Activated CD4-positive, alpha-beta memory T cell treated with anti-CD3 and anti-CD28 coated beads for 36 hours (primary cell): ENCODE measurements at regions not wholly inside any gene's neighbourhood (a gene's known extent, or its start where the extent isn't known, plus 50 kb on each side); places are given as distances from the start of the nearest gene placed in this dataset.

Experiments used
- CTCF ChIA-PET: fragments of 350-600 bp; sonication (Branson Sonifier 250); formaldehyde crosslinking; loops from one replicate; lab custom pipeline; 2021; ENCODE audit warnings: antibody characterized with exemption, inconsistent platforms; lab: Charles Lee
- POLR2A ChIA-PET: fragments of 350-600 bp; sonication (Branson Sonifier 250); formaldehyde crosslinking; loops from one replicate; lab custom pipeline; 2021; ENCODE audit warnings: antibody characterized with exemption; lab: Charles Lee
- DNase-seq: peaks from one replicate; pipeline ENCODE4 v3.0.0-alpha.2; 2020
- H3K27ac Mint-ChIP-seq: one replicate; pipeline ENCODE4 v1.8.0; 2021; ENCODE audit warnings: mixed read lengths
- H3K27me3 Mint-ChIP-seq: one replicate; pipeline ENCODE4 v1.8.0; 2021; ENCODE audit warnings: mixed read lengths
- H3K36me3 Mint-ChIP-seq: one replicate; pipeline ENCODE4 v1.8.0; 2021; ENCODE audit warnings: mixed read lengths
- H3K4me1 Mint-ChIP-seq: one replicate; pipeline ENCODE4 v1.8.0; 2021; ENCODE audit warnings: low read depth, mixed read lengths
- H3K4me3 Mint-ChIP-seq: one replicate; pipeline ENCODE4 v1.8.0; 2021; ENCODE audit warnings: mild to moderate bottlenecking, mixed read lengths
- H3K9me3 Mint-ChIP-seq: one replicate; pipeline ENCODE4 v1.8.0; 2021; ENCODE audit warnings: mixed read lengths
- intact Hi-C: fragments of 100-400 bp; cut with micrococcal nuclease; formaldehyde crosslinking; loops from one replicate; pipeline ENCODE4 v1.15.1; 2023

DNA sequence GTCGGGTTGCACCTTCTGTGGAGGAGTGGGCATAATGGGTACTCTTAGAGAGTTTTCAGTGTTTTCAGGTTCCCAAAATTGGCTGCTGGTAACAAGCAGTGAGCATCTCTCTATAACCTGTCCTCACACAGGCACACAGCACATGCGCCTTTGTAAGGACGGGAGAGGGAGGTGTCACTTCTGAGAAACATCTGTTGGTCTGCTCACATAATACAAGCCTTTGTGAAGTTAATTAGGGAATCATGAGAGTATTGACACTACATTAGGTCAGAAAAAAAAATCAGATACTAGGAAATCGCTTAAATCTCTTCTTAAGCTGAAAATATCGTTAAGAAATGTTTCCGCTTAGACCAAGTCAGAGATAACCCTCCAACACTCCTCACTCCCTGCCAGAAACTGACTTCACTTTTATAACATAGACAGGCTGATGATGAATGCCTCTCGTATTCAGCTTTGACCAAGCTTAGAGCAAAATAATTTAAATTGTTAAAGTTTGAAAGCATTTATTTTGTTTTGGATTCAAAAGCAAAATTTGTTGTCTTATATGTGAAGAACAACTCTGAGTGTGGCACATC lies 769.7 kb downstream of the TNS3 start:
- no peak overlapping the region for H3K4me3 Mint-ChIP-seq
- intact Hi-C loops: no loop called here
- no peaks in the 10 kb centered on the region for H3K4me1 Mint-ChIP-seq
- no peak for DNase-seq
- H3K27me3 Mint-ChIP-seq: no peaks in the 10 kb centered on the region
- H3K9me3 Mint-ChIP-seq: peaks cover 8% of the 10 kb centered on the region
- ChIA-PET POLR2A (no interaction called here), CTCF (no interaction called here)
- no peaks in the 10 kb centered on the region for H3K36me3 Mint-ChIP-seq
- no peak overlapping the region for H3K27ac Mint-ChIP-seq

DNA sequence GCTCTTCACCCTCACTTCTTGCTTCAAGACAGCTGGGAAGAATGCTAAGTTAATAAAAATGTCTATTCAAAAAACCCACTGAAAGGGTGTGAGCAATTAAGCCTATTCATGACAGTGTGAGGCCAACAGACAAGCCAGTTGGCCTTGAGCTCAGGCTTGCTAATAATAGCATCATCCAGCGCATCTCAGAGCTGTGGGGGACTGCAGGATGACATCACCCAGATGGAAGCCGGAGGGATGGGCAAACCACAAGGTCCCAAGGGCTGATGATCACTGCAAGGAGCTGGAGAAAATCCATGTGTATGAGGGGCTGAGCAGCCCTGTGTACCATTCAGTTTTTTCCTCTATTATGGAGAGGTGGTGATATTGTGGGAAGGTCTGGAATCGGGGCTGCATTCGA lies 770.4 kb downstream of the TNS3 start:
- Mint-ChIP-seq H3K27ac (no peak overlapping the region), H3K9me3 (peaks cover 8% of the 10 kb centered on the region), H3K27me3 (no peaks in the 10 kb centered on the region), H3K4me3 (no peak overlapping the region), H3K4me1 (no peaks in the 10 kb centered on the region), H3K36me3 (no peaks in the 10 kb centered on the region)
- CTCF ChIA-PET: no interaction called here
- POLR2A ChIA-PET: no interaction called here
- intact Hi-C loops: no loop called here
- DNase-seq: no peak

- H3K4me3 Mint-ChIP-seq: no peak overlapping the region
Measured at GRCh38 chr7:46810986-46811385, 770.9 kb downstream of the TNS3 start.

GRCh38 chr7:46809886-46810285 lies 772.0 kb downstream of the TNS3 start:
- DNase-seq: no peak
- H3K27ac Mint-ChIP-seq: no peak overlapping the region
- no peak overlapping the region for H3K4me3 Mint-ChIP-seq
- intact Hi-C loops: no loop called here
- ChIA-PET POLR2A (no interaction called here), CTCF (no interaction called here)
- no peaks in the 10 kb centered on the region for H3K27me3 Mint-ChIP-seq
- no peaks in the 10 kb centered on the region for H3K36me3 Mint-ChIP-seq
- peaks cover 7% of the 10 kb centered on the region for H3K9me3 Mint-ChIP-seq
- H3K4me1 Mint-ChIP-seq: no peaks in the 10 kb centered on the region

More at GRCh38 chr7:46810986-46811385, 770.9 kb downstream of the TNS3 start:
- Mint-ChIP-seq H3K4me1 (no peaks in the 10 kb centered on the region), H3K9me3 (peaks cover 8% of the 10 kb centered on the region), H3K27ac (no peak overlapping the region), H3K27me3 (no peaks in the 10 kb centered on the region), H3K36me3 (no peaks in the 10 kb centered on the region)
- DNase-seq: no peak
- POLR2A ChIA-PET: no interaction called here
- CTCF ChIA-PET: no interaction called here
- intact Hi-C loops: no loop called here

DNA sequence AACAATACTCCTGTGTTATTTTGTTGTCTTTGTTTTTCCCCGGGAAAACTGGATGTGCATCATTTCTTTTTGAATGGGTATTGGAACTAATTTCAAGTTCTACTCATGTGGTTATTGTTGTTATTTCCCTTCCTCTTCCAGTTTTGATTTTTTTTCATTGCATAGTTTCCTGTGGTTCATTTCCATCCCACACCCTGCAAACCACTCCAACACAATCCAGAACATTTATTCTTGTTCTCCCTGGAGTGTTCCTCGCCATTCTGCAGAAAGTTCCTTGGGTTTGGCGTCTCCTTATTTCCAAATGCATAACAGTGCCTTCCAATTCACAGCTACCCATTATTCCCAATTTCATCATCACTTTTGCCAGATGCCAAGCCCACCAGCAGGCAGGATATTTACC lies 775.1 kb downstream of the TNS3 start:
- ChIA-PET POLR2A (no interaction called here), CTCF (no interaction called here)
- no peak overlapping the region for H3K4me3 Mint-ChIP-seq
- H3K9me3 Mint-ChIP-seq: peaks cover 10% of the 10 kb centered on the region
- H3K4me1 Mint-ChIP-seq: no peaks in the 10 kb centered on the region
- intact Hi-C loops: no loop called here
- DNase-seq: no peak
- no peaks in the 10 kb centered on the region for H3K27me3 Mint-ChIP-seq
- H3K36me3 Mint-ChIP-seq: no peaks in the 10 kb centered on the region
- H3K27ac Mint-ChIP-seq: no peak overlapping the region

DNA sequence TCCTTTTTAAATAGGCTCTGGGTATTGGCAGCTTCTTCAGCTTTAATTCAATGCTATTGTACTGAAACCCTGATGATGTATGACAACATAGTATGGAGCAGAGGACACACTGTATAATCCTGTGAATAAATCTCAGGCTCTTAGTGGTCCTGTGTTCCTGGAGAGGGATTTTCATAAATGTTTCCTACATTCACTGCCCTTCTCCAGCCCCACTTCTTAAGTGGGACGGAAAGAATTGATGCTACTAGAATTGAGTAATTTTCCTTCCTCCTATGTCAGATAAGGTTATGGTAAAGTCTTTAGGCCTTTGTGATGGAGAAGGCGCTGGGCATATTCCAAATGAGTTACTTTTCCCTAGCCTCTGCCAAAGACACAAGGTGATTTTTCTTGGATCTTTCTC lies 779.4 kb downstream of the TNS3 start:
- no peaks in the 10 kb centered on the region for H3K4me1 Mint-ChIP-seq
- no peak overlapping the region for H3K27ac Mint-ChIP-seq
- no peak for DNase-seq
- CTCF ChIA-PET: no interaction called here
- no peaks in the 10 kb centered on the region for H3K27me3 Mint-ChIP-seq
- peaks cover 9% of the 10 kb centered on the region for H3K9me3 Mint-ChIP-seq
- H3K36me3 Mint-ChIP-seq: no peaks in the 10 kb centered on the region
- intact Hi-C loops: no loop called here
- POLR2A ChIA-PET: no interaction called here
- H3K4me3 Mint-ChIP-seq: no peak overlapping the region

GRCh38 chr7:46791188-46791587 lies 790.7 kb downstream of the TNS3 start:
- Mint-ChIP-seq H3K27me3 (no peaks in the 10 kb centered on the region), H3K4me1 (no peaks in the 10 kb centered on the region), H3K4me3 (no peak overlapping the region), H3K36me3 (no peaks in the 10 kb centered on the region), H3K9me3 (peaks cover 2% of the 10 kb centered on the region), H3K27ac (no peak overlapping the region)
- ChIA-PET CTCF (no interaction called here), POLR2A (no interaction called here)
- no peak for DNase-seq
- intact Hi-C loops: no loop called here

DNA sequence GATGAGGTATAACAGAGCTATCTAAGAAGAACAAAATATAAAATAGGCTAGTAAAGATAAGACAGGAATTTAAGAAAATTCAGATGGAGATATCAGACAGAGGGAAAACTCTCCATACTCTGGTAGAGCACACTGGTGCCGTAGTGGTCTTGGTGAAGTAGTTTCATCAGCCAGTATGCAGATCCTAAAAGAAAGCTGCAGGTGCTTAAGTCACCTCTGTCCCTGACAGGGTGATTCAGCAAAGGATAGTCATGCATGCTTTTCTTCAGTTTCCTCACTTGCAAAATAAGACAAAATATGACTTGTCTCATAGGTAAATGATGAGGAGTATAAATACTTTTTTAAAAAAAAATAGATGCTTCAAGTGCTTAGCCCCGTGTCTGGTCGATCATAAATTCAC lies 794.9 kb downstream of the TNS3 start:
- POLR2A ChIA-PET: no interaction called here
- CTCF ChIA-PET: no interaction called here
- intact Hi-C loops: no loop called here
- H3K36me3 Mint-ChIP-seq: no peaks in the 10 kb centered on the region
- H3K27me3 Mint-ChIP-seq: no peaks in the 10 kb centered on the region
- no peak overlapping the region for H3K4me3 Mint-ChIP-seq
- H3K4me1 Mint-ChIP-seq: no peaks in the 10 kb centered on the region
- no peak overlapping the region for H3K27ac Mint-ChIP-seq
- H3K9me3 Mint-ChIP-seq: no peaks in the 10 kb centered on the region
- no peak for DNase-seq

- ChIA-PET CTCF (no interaction called here), POLR2A (no interaction called here)
- H3K36me3 Mint-ChIP-seq: no peaks in the 10 kb centered on the region
- no peaks in the 10 kb centered on the region for H3K9me3 Mint-ChIP-seq
- H3K4me1 Mint-ChIP-seq: no peaks in the 10 kb centered on the region
- H3K4me3 Mint-ChIP-seq: no peak overlapping the region
- H3K27ac Mint-ChIP-seq: no peak overlapping the region
- DNase-seq: no peak
- intact Hi-C loops: no loop called here
- H3K27me3 Mint-ChIP-seq: no peaks in the 10 kb centered on the region
Measured at GRCh38 chr7:46786221-46786954, 795.5 kb downstream of the TNS3 start.

DNA sequence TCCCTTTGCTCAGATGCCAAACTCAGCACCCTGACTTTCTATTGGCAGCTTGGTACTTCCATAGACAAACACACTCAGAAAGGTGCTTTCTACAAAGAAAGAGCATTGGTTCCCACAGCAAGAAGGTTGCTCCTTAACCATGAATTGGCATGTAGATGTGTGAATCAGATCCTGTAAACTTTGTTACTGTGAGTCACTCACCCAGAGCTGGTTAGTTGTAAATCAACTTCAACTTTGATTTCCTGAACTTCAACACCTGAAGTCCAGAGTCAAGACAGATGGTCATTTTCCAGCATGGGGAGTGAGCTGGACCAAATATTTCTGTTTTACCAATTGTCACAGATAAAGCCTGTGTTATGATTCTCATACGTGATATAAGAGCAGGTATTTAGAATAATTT lies 797.2 kb downstream of the TNS3 start:
- no peak overlapping the region for H3K27ac Mint-ChIP-seq
- peaks cover 4% of the 10 kb centered on the region for H3K9me3 Mint-ChIP-seq
- no peaks in the 10 kb centered on the region for H3K4me1 Mint-ChIP-seq
- DNase-seq: no peak
- no peak overlapping the region for H3K4me3 Mint-ChIP-seq
- intact Hi-C loops: no loop called here
- ChIA-PET CTCF (no interaction called here), POLR2A (no interaction called here)
- no peaks in the 10 kb centered on the region for H3K27me3 Mint-ChIP-seq
- H3K36me3 Mint-ChIP-seq: no peaks in the 10 kb centered on the region

GRCh38 chr7:46781901-46782439 lies 799.9 kb downstream of the TNS3 start:
- ChIA-PET POLR2A (no interaction called here), CTCF (no interaction called here)
- Mint-ChIP-seq H3K27ac (no peak overlapping the region), H3K4me1 (no peaks in the 10 kb centered on the region), H3K4me3 (no peak overlapping the region), H3K9me3 (peaks cover 9% of the 10 kb centered on the region), H3K36me3 (no peaks in the 10 kb centered on the region), H3K27me3 (no peaks in the 10 kb centered on the region)
- no peak for DNase-seq
- intact Hi-C loops: no loop called here

DNA sequence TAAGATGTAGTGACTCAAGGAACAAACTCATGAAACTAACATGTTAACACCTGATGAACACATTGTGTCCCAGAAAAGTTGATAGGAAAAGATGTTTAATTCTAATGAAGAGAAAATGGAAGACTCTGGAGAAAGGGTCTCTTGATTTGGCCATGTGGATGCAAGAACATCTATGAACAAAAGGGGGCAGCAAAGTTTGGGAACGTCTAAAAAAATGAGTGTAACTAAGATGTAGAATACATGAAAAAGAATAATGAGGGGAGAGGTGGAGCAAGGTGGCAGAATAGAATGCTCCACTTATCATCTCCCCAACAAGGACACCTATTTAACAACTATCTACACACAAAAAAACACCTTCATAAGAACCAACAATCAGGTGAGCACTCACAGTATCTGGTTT lies 805.1 kb downstream of the TNS3 start:
- no peaks in the 10 kb centered on the region for H3K36me3 Mint-ChIP-seq
- H3K4me3 Mint-ChIP-seq: no peak overlapping the region
- no peak overlapping the region for H3K27ac Mint-ChIP-seq
- H3K27me3 Mint-ChIP-seq: no peaks in the 10 kb centered on the region
- intact Hi-C loops: no loop called here
- no peaks in the 10 kb centered on the region for H3K4me1 Mint-ChIP-seq
- peaks cover 9% of the 10 kb centered on the region for H3K9me3 Mint-ChIP-seq
- ChIA-PET POLR2A (no interaction called here), CTCF (no interaction called here)
- no peak for DNase-seq

DNA sequence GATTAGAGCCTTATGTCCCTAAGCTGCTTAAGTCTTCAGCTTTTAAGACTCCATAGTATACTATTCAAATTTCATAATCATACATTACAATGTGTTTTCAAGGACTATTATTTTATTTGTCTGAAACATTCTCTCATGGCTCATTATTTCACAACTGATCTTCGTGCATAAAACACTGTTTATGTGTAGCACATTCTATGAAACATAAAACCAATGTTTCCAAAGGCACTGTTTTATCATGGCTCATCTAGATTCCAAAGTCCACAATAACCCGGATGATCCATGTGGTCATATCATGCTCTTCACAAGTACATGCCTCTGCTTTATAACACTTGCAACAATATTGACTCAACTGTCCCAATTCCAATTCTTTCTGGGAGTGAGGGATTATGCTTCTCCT lies 806.1 kb downstream of the TNS3 start:
- Mint-ChIP-seq H3K4me1 (no peaks in the 10 kb centered on the region), H3K27me3 (no peaks in the 10 kb centered on the region), H3K27ac (no peak overlapping the region), H3K36me3 (no peaks in the 10 kb centered on the region), H3K4me3 (no peak overlapping the region), H3K9me3 (peaks cover 9% of the 10 kb centered on the region)
- ChIA-PET CTCF (no interaction called here), POLR2A (no interaction called here)
- no peak for DNase-seq
- intact Hi-C loops: no loop called here
